ENCODE measurements at regions not wholly inside any gene's neighbourhood (a gene's known extent, or its start where the extent isn't known, plus 50 kb on each side); places are given as distances from the start of the nearest gene placed in this dataset.

DNA sequence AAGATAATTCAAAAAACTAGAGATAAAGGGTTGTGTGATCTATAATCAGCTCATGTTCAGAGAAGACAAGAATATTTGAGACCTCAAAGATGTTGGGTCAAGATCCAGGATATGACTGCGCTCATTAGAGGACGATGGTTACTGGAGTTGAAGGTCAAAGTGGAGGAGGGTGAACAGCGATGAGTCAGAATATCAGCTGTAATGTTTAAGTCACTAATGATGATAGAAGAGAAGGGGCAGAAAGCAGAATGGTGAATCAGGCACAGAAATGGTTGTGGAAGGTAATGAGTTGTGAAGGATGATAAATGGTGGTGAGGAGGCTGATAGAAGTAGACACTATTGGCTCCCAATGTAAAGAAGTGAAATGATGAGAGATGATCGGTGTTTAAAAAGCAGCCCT is 540.3 kb downstream of the INHBA start:
- Histone ChIP-seq H3K9me3 (ENCODE audit: low read length) (no peaks in the 10 kb centered on the region), H3K4me2 (ENCODE audit: low read length) (no peak overlapping the region), H3K4me3 (ENCODE audit: low read depth, low read length, poor library complexity, severe bottlenecking) (no peak overlapping the region), H3K4me1 (ENCODE audit: insufficient read depth, low read length, poor library complexity, severe bottlenecking) (no peaks in the 10 kb centered on the region), H3K79me2 (ENCODE audit: insufficient read depth, low read depth, low read length) (no peaks in the 10 kb centered on the region), H2AFZ (ENCODE audit: low read length) (no peak overlapping the region), H3K27ac (ENCODE audit: low read depth, low read length, poor library complexity, severe bottlenecking) (no peak overlapping the region), H3K36me3 (ENCODE audit: insufficient read depth, low read length) (no peaks in the 10 kb centered on the region), H4K20me1 (ENCODE audit: insufficient read depth, low read length) (no peaks in the 10 kb centered on the region), H3K9me2 (ENCODE audit: insufficient read depth, low read length) (no peaks in the 10 kb centered on the region)
- intact Hi-C loops (cut with micrococcal nuclease; ENCODE audit: unreplicated experiment) = no loop called here
- no peak for TF ChIP-seq EZH2phosphoT487 (IDR thresholded peaks at IDR 0.05; ENCODE audit: borderline replicate concordance, low read depth, low read length)
- TF ChIP-seq, protein P1, sequence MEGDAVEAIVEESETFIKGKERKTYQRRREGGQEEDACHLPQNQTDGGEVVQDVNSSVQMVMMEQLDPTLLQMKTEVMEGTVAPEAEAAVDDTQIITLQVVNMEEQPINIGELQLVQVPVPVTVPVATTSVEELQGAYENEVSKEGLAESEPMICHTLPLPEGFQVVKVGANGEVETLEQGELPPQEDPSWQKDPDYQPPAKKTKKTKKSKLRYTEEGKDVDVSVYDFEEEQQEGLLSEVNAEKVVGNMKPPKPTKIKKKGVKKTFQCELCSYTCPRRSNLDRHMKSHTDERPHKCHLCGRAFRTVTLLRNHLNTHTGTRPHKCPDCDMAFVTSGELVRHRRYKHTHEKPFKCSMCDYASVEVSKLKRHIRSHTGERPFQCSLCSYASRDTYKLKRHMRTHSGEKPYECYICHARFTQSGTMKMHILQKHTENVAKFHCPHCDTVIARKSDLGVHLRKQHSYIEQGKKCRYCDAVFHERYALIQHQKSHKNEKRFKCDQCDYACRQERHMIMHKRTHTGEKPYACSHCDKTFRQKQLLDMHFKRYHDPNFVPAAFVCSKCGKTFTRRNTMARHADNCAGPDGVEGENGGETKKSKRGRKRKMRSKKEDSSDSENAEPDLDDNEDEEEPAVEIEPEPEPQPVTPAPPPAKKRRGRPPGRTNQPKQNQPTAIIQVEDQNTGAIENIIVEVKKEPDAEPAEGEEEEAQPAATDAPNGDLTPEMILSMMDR (conservative IDR thresholded peaks at IDR 0.05; ENCODE audit: low read length) = no peak
- DNase-seq (ENCODE audit: low spot score) = no peak
- POLR2A ChIA-PET = interaction anchor here (0.6 kb wide), 1 partner anchor 310 kb away, joined by 3 read pairs; no protein-coding TSS in a partner anchor
- no TSS peak for BruUV-seq (replicated peaks)
- CTCF ChIA-PET (ENCODE audit: unreplicated experiment) = no interaction called here

DNA sequence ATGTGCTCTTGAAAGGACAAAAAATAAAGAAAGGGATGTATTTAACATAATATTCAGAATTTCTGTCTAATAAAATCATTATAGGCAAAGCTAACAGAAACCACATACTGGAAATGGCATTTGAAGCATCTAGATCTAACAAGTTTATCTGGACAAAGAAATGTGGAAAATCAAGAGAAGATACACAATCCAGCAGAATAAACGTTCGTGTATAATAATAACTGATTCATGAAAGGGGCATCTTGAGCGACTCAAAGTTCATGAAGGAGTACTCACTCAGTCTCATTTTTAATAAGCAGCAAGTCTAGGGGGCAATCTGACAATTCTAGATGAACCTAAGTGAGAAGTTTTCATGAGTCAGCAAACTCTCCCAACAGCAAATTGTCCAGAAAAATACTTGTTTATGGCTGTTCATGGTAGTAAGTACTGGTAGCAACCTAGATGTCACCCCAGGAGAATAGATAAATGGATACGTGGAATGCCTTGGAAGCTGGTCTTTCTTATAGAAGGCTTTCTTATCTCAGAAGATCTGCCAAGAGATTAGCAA is 541.8 kb downstream of the INHBA start:
- CTCF ChIA-PET (ENCODE audit: unreplicated experiment) = no interaction called here
- no peak for DNase-seq (ENCODE audit: low spot score)
- POLR2A ChIA-PET = interaction anchor here (0.7 kb wide), 1 partner anchor 107 kb away, joined by 3 read pairs; no protein-coding TSS in a partner anchor

DNA sequence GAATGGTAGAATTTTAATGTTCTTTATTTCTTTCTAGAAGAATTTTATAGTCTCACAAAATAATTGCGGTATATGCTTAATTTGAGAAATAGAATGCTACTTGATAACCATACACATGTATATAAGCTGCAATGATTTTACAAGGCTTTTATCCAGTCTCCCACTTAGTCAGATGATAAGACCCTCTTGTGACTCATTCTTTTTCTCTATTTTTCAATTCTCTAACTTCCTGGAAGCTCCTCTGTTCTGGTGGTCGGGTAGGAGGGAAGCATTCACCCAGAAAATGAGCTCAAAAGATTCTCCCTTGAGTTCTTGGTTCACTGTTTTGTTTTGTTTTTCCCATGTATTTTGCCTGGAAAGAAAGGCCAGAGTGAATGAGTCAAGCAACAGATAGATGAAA is 546.6 kb downstream of the INHBA start:
- no peak for TF ChIP-seq EZH2phosphoT487 (IDR thresholded peaks at IDR 0.05; ENCODE audit: borderline replicate concordance, low read depth, low read length)
- TF ChIP-seq, protein P1 (conservative IDR thresholded peaks at IDR 0.05; ENCODE audit: low read length) = no peak
- Histone ChIP-seq H3K4me2 (ENCODE audit: low read length) (no peak overlapping the region), H3K79me2 (ENCODE audit: insufficient read depth, low read depth, low read length) (no peaks in the 10 kb centered on the region), H3K9me2 (ENCODE audit: insufficient read depth, low read length) (no peaks in the 10 kb centered on the region), H3K4me1 (ENCODE audit: insufficient read depth, low read length, poor library complexity, severe bottlenecking) (no peaks in the 10 kb centered on the region), H2AFZ (ENCODE audit: low read length) (no peak overlapping the region), H4K20me1 (ENCODE audit: insufficient read depth, low read length) (no peaks in the 10 kb centered on the region), H3K9me3 (ENCODE audit: low read length) (no peaks in the 10 kb centered on the region), H3K36me3 (ENCODE audit: insufficient read depth, low read length) (no peaks in the 10 kb centered on the region), H3K27ac (ENCODE audit: low read depth, low read length, poor library complexity, severe bottlenecking) (no peak overlapping the region), H3K4me3 (ENCODE audit: low read depth, low read length, poor library complexity, severe bottlenecking) (no peak overlapping the region)
- ChIA-PET CTCF (ENCODE audit: unreplicated experiment) (no interaction called here), POLR2A (no interaction called here)
- no TSS peak for BruUV-seq (replicated peaks)
- DNase-seq (ENCODE audit: low spot score) = no peak
- intact Hi-C loops (cut with micrococcal nuclease; ENCODE audit: unreplicated experiment) = no loop called here

More for the DNA sequence above, 541.8 kb downstream of the INHBA start:
- Histone ChIP-seq H3K27ac (ENCODE audit: low read depth, low read length, poor library complexity, severe bottlenecking) (no peak overlapping the region), H3K9me2 (ENCODE audit: insufficient read depth, low read length) (no peaks in the 10 kb centered on the region), H3K4me2 (ENCODE audit: low read length) (no peak overlapping the region), H4K20me1 (ENCODE audit: insufficient read depth, low read length) (no peaks in the 10 kb centered on the region), H3K4me3 (ENCODE audit: low read depth, low read length, poor library complexity, severe bottlenecking) (no peak overlapping the region), H3K79me2 (ENCODE audit: insufficient read depth, low read depth, low read length) (no peaks in the 10 kb centered on the region), H3K36me3 (ENCODE audit: insufficient read depth, low read length) (no peaks in the 10 kb centered on the region), H3K4me1 (ENCODE audit: insufficient read depth, low read length, poor library complexity, severe bottlenecking) (no peaks in the 10 kb centered on the region), H2AFZ (ENCODE audit: low read length) (no peak overlapping the region), H3K9me3 (ENCODE audit: low read length) (no peaks in the 10 kb centered on the region)
- intact Hi-C loops (cut with micrococcal nuclease; ENCODE audit: unreplicated experiment) = no loop called here
- BruUV-seq (replicated peaks) = no TSS peak
- TF ChIP-seq, protein P1 (conservative IDR thresholded peaks at IDR 0.05; ENCODE audit: low read length) = no peak
- no peak for TF ChIP-seq EZH2phosphoT487 (IDR thresholded peaks at IDR 0.05; ENCODE audit: borderline replicate concordance, low read depth, low read length)
